ENCODE measurements at regions not wholly inside any gene's neighbourhood (a gene's known extent, or its start where the extent isn't known, plus 50 kb on each side); places are given as distances from the start of the nearest gene placed in this dataset.

DNA sequence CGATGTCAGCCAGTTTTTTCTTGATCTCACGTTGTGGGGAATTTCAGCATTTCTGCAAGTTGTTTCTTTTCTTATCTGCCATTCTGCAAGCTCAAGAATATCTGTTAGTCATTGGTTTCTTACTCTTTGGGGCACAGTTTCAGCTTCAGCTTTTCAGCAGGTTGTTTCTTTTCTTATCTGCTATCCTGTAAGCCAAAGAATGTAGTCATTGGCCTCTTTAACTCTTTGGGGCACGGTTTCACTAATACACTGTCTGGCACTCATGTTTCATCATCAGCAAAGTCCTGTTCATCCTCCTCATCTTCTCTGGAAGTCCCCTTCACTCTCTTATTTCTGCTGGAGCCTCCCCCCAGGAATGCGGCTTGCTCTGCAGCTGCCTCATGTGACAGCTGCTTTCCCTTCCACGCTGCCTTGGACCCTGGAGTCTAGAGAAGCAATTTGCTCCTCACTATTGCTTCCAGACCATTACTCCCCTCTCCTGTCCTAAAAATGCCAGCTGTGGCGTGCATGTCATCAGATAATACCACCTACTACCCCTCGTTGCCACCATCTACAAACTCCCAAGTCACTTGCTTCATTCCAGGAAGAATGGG is 67.0 kb upstream of the CACNA1E start:
- H3K4me1 ChIP-seq (ENCODE audit: control insufficient read depth in 1 of 2, insufficient read depth in 1 of 2, low read depth in 1 of 2, low read length in 1 of 2), result no peaks in the 10 kb centered on the region
- TF ChIP-seq, protein P1, sequence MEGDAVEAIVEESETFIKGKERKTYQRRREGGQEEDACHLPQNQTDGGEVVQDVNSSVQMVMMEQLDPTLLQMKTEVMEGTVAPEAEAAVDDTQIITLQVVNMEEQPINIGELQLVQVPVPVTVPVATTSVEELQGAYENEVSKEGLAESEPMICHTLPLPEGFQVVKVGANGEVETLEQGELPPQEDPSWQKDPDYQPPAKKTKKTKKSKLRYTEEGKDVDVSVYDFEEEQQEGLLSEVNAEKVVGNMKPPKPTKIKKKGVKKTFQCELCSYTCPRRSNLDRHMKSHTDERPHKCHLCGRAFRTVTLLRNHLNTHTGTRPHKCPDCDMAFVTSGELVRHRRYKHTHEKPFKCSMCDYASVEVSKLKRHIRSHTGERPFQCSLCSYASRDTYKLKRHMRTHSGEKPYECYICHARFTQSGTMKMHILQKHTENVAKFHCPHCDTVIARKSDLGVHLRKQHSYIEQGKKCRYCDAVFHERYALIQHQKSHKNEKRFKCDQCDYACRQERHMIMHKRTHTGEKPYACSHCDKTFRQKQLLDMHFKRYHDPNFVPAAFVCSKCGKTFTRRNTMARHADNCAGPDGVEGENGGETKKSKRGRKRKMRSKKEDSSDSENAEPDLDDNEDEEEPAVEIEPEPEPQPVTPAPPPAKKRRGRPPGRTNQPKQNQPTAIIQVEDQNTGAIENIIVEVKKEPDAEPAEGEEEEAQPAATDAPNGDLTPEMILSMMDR (IDR thresholded peaks at IDR 0.05), result no peak
- no peak overlapping the region for H3K27ac ChIP-seq
- no peaks in the 10 kb centered on the region for H3K36me3 ChIP-seq
- H3K4me3 ChIP-seq (ENCODE audit: low read depth in 1 of 2, low read length in 1 of 2), result no peak overlapping the region
- no peaks in the 10 kb centered on the region for H3K9me3 ChIP-seq
- H3K27me3 ChIP-seq, result peaks cover 27% of the 10 kb centered on the region

DNA sequence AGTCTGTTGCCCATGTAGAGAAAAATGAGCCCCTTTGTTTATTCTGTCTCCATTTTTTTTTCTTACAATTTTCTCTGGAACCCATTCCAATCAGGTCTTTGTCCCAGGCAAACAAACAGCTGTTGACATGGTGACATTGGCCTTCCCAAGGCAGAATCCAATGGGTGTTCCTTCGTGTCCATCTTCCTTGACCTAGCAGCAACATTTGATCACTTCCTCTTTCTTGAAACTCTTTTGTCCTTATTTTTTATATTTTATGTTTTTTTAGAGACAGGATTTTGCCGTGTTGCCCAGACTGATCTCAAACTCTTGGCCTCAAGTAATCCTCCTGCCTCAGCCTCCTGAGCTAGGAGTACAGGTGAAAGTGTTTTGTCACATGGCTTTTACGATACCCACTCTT is 65.4 kb upstream of the CACNA1E start:
- Histone ChIP-seq H3K27me3 (peaks cover 35% of the 10 kb centered on the region), H3K9me3 (no peaks in the 10 kb centered on the region), H3K27ac (no peak overlapping the region), H3K4me1 (ENCODE audit: control insufficient read depth in 1 of 2, insufficient read depth in 1 of 2, low read depth in 1 of 2, low read length in 1 of 2) (no peaks in the 10 kb centered on the region), H3K36me3 (no peaks in the 10 kb centered on the region), H3K4me3 (ENCODE audit: low read depth in 1 of 2, low read length in 1 of 2) (no peak overlapping the region)
- TF ChIP-seq, protein P1 (IDR thresholded peaks at IDR 0.05), result no peak

DNA sequence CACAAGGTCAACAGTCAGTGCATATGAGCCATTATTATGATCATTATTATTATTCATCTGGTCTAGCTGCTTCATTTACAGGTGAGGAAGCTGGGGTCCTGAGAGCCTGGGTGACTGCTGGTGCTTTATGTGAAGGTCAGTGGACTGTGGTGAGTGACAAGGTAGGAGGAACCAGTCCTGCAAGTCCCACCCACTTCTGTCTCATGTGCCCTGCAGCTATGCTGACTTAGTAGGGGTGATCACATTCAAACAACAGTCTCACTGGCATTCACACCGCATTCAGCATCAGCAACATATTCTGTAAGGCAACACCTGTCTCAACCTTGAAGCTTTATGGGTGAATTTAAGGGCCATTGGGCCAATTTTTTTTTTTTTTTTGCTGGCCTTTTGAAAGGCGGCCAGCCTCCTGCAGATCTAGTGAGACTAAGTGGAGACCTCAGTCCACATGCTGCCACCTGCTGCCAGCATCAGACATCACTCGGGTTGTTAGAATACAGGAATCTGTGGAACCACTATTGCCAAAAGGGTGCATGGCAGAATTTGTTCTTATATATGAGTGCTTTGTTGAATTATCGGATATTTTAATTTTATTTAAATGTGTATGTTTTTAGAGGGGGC is 59.9 kb upstream of the CACNA1E start:
- TF ChIP-seq, protein P1 (IDR thresholded peaks at IDR 0.05), result no peak

DNA sequence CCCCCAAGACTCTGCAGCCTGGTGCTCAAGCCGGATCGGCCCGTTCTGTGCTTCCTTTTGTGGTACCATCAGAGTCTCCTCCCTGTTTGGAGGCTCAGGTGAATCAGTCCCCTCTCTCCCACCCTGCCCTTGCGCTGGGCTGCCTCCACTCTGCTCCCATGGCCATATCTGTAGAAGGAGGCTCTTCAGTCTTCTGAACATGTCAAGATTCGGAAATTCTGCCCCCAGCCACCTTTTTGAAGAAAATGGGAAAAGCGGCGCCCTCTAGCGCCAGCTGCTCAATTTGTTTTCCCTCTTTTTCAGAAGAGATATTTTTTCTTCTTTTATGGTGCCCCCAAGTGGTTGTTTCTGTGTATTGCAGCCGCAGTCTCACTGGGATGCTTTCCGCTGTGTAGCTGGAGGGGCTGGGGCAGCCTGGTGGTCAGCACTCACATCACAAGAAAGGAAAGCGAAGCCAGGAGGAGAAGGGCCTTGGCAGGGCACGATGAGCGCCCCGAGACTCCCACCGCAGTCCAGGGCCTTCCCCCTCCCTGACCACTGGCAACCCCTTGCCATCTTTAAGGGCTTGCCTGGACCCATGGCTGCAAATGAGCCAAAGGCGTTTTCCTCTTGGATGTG is 58.4 kb upstream of the CACNA1E start:
- H3K36me3 ChIP-seq, result no peaks in the 10 kb centered on the region
- H3K4me1 ChIP-seq (ENCODE audit: control insufficient read depth in 1 of 2, insufficient read depth in 1 of 2, low read depth in 1 of 2, low read length in 1 of 2), result no peaks in the 10 kb centered on the region
- no peak overlapping the region for H3K4me3 ChIP-seq (ENCODE audit: low read depth in 1 of 2, low read length in 1 of 2)
- TF ChIP-seq, protein P1 (IDR thresholded peaks at IDR 0.05), result peak; percentile 84
- H3K27ac ChIP-seq, result no peak overlapping the region
- no peaks in the 10 kb centered on the region for H3K9me3 ChIP-seq
- H3K27me3 ChIP-seq, result peaks cover 27% of the 10 kb centered on the region

More for the DNA sequence above, 59.9 kb upstream of the CACNA1E start:
- no peaks in the 10 kb centered on the region for H3K4me1 ChIP-seq (ENCODE audit: control insufficient read depth in 1 of 2, insufficient read depth in 1 of 2, low read depth in 1 of 2, low read length in 1 of 2)
- no peaks in the 10 kb centered on the region for H3K9me3 ChIP-seq
- H3K36me3 ChIP-seq, result no peaks in the 10 kb centered on the region
- H3K4me3 ChIP-seq (ENCODE audit: low read depth in 1 of 2, low read length in 1 of 2), result no peak overlapping the region
- H3K27ac ChIP-seq, result no peak overlapping the region
- H3K27me3 ChIP-seq, result peaks cover 37% of the 10 kb centered on the region

DNA sequence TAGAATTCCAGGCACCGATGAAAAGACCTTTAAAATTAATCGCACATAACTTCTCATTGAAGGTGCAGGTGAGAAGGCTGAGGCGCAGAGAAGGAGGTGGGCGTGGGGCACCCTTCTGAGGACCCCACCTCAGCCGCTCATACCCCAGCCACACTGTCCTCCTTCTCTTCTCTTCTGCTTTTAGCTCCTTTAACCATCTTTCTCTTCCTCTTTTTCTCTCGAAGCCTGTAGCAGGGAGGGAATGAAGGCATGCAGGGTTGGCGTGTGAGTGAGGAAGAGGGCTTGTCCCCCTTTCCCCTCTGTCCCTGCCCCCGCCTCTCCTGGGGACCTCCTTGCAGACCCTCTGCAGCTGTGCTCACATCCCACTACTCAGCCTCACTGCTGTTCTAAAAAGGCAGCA is 57.8 kb upstream of the CACNA1E start:
- H3K36me3 ChIP-seq, result no peaks in the 10 kb centered on the region
- H3K9me3 ChIP-seq, result no peaks in the 10 kb centered on the region
- H3K4me3 ChIP-seq (ENCODE audit: low read depth in 1 of 2, low read length in 1 of 2), result no peak overlapping the region
- H3K27me3 ChIP-seq, result peaks cover 23% of the 10 kb centered on the region
- TF ChIP-seq, protein P1 (IDR thresholded peaks at IDR 0.05), result no peak
- H3K27ac ChIP-seq, result no peak overlapping the region
- no peaks in the 10 kb centered on the region for H3K4me1 ChIP-seq (ENCODE audit: control insufficient read depth in 1 of 2, insufficient read depth in 1 of 2, low read depth in 1 of 2, low read length in 1 of 2)
